ENCODE measurements at regions not wholly inside any gene's neighbourhood (a gene's known extent, or its start where the extent isn't known, plus 50 kb on each side); places are given as distances from the start of the nearest gene placed in this dataset.

GRCh38 chr5:120072068-120072761 lies 391.9 kb upstream of the PRR16 start:
- intact Hi-C loops (cut with DNase I) = no loop called here

GRCh38 chr5:120073722-120074121 lies 390.4 kb upstream of the PRR16 start:
- no peak overlapping the region for H3K4me3 ChIP-seq
- intact Hi-C loops (cut with DNase I) = no loop called here
- no peaks in the 10 kb centered on the region for H3K36me3 ChIP-seq
- DNase-seq (ENCODE audit: low spot score in 2 of 2) = no peak
- no peaks in the 10 kb centered on the region for H3K27me3 ChIP-seq
- no peaks in the 10 kb centered on the region for H3K9me3 ChIP-seq
- H3K4me1 ChIP-seq = peaks cover 0 to 11% of the 10 kb centered on the region in 2 donors
- no peak for TF ChIP-seq CTCF (IDR thresholded peaks at IDR 0.05)
- no peak overlapping the region for H3K27ac ChIP-seq

More at GRCh38 chr5:120072068-120072761, 391.9 kb upstream of the PRR16 start:
- no peak for DNase-seq (ENCODE audit: low spot score in 2 of 2)
- Histone ChIP-seq H3K4me1 (peaks cover 0 to 11% of the 10 kb centered on the region in 2 donors), H3K36me3 (no peaks in the 10 kb centered on the region), H3K4me3 (no peak overlapping the region), H3K9me3 (no peaks in the 10 kb centered on the region), H3K27me3 (no peaks in the 10 kb centered on the region), H3K27ac (no peak overlapping the region)
- no peak for TF ChIP-seq CTCF (IDR thresholded peaks at IDR 0.05)

GRCh38 chr5:120080781-120081180 lies 383.3 kb upstream of the PRR16 start:
- no peak for DNase-seq (ENCODE audit: low spot score in 2 of 2)
- no peak overlapping the region for H3K27ac ChIP-seq
- H3K9me3 ChIP-seq = no peaks in the 10 kb centered on the region
- H3K27me3 ChIP-seq = no peaks in the 10 kb centered on the region
- intact Hi-C loops (cut with DNase I) = no loop called here
- TF ChIP-seq CTCF (IDR thresholded peaks at IDR 0.05) = no peak
- H3K4me3 ChIP-seq = no peak overlapping the region
- peaks cover 0 to 6% of the 10 kb centered on the region in 2 donors for H3K4me1 ChIP-seq
- no peaks in the 10 kb centered on the region for H3K36me3 ChIP-seq

- no peak overlapping the region for H3K4me3 ChIP-seq
- intact Hi-C loops (cut with DNase I) = no loop called here
- no peak for DNase-seq (ENCODE audit: low spot score in 2 of 2)
- no peak overlapping the region for H3K27ac ChIP-seq
- H3K27me3 ChIP-seq = no peaks in the 10 kb centered on the region
- no peaks in the 10 kb centered on the region for H3K9me3 ChIP-seq
- TF ChIP-seq CTCF (IDR thresholded peaks at IDR 0.05) = no peak
- H3K36me3 ChIP-seq = no peaks in the 10 kb centered on the region
- peaks cover 0 to 6% of the 10 kb centered on the region in 2 donors for H3K4me1 ChIP-seq
These were observed 381.6 kb upstream of the PRR16 start for GRCh38 chr5:120082316-120083068.

- no peak for TF ChIP-seq CTCF (IDR thresholded peaks at IDR 0.05)
- no peaks in the 10 kb centered on the region for H3K36me3 ChIP-seq
- intact Hi-C loops (cut with DNase I) = no loop called here
- DNase-seq (ENCODE audit: low spot score in 2 of 2) = no peak
- H3K27me3 ChIP-seq = no peaks in the 10 kb centered on the region
- H3K9me3 ChIP-seq = no peaks in the 10 kb centered on the region
- H3K4me1 ChIP-seq = peaks cover 0 to 6% of the 10 kb centered on the region in 2 donors
- H3K4me3 ChIP-seq = no peak overlapping the region
- H3K27ac ChIP-seq = peak overlapping the region; percentile 25 to 30
These were observed 380.1 kb upstream of the PRR16 start for GRCh38 chr5:120083851-120084542.
